Left ventricle myocardium superior (tissue), 1 donor: ENCODE measurements at regions not wholly inside any gene's neighbourhood (a gene's known extent, or its start where the extent isn't known, plus 50 kb on each side); places are given as distances from the start of the nearest gene placed in this dataset.

Experiments
- ATAC-seq: fragments of 200-7000 bp; cut with Tn5 transposase; one replicate; pipeline ENCODE4 v1.9.1; 2020; ENCODE audit warnings: mild to moderate bottlenecking, moderate library complexity
- DNase-seq: peaks from one replicate; pipeline ENCODE4 v3.0.0-alpha.2; 2020
- intact Hi-C: fragments of 100-400 bp; cut with micrococcal nuclease; formaldehyde crosslinking; loops from one replicate; pipeline ENCODE4 v1.11.0; 2022
- donor health status: DM: no; HTN: yes; CAD: no; lungs with severe emphysema.

- ATAC-seq = no peak
- intact Hi-C loops = no loop called here
Measured at GRCh38 chr1:50305808-50306207, 117.4 kb downstream of the DMRTA2 start.

GRCh38 chr1:50300297-50300696 lies 122.9 kb downstream of the DMRTA2 start:
- ATAC-seq (no peak), DNase-seq (no peak)
- intact Hi-C loops = no loop called here

More at GRCh38 chr1:50305808-50306207, 117.4 kb downstream of the DMRTA2 start:
- DNase-seq = no peak

- DNase-seq (no peak), ATAC-seq (no peak)
- intact Hi-C loops = no loop called here
Measured at GRCh38 chr1:50295566-50295965, 127.7 kb downstream of the DMRTA2 start.

- intact Hi-C loops = no loop called here
- DNase-seq = no peak
- no peak for ATAC-seq
Measured at GRCh38 chr1:50292276-50292675, 131.0 kb downstream of the DMRTA2 start.

GRCh38 chr1:50289495-50289894 lies 133.7 kb downstream of the DMRTA2 start:
- intact Hi-C loops = no loop called here

GRCh38 chr1:50285994-50286393 lies 137.2 kb downstream of the DMRTA2 start:
- ATAC-seq (no peak), DNase-seq (no peak)
- intact Hi-C loops = no loop called here

More at GRCh38 chr1:50289495-50289894, 133.7 kb downstream of the DMRTA2 start:
- no peak for DNase-seq
- no peak for ATAC-seq

GRCh38 chr1:50279622-50280330 lies 143.5 kb downstream of the DMRTA2 start:
- intact Hi-C loops = no loop called here
- ATAC-seq (no peak), DNase-seq (peak; percentile 30)

- no peak for DNase-seq
- intact Hi-C loops = no loop called here
- no peak for ATAC-seq
Measured at GRCh38 chr1:50278961-50279360, 144.3 kb downstream of the DMRTA2 start.

GRCh38 chr1:50278410-50278809 lies 144.8 kb downstream of the DMRTA2 start:
- no peak for ATAC-seq
- intact Hi-C loops = no loop called here
- DNase-seq = no peak

GRCh38 chr1:50275566-50275965 lies 147.7 kb downstream of the DMRTA2 start:
- DNase-seq (no peak), ATAC-seq (no peak)
- intact Hi-C loops = no loop called here

GRCh38 chr1:50272912-50273311 lies 150.3 kb downstream of the DMRTA2 start:
- ATAC-seq = no peak
- intact Hi-C loops = no loop called here
- no peak for DNase-seq

- intact Hi-C loops = no loop called here
- DNase-seq (peak; percentile 59), ATAC-seq (peak; percentile 70)
Measured at GRCh38 chr1:50271968-50272578, 151.2 kb downstream of the DMRTA2 start.

- peak; percentile 26 for ATAC-seq
- intact Hi-C loops = no loop called here
- DNase-seq = no peak
Measured at GRCh38 chr1:50271337-50271736, 151.9 kb downstream of the DMRTA2 start.

GRCh38 chr1:50270926-50271325 lies 152.3 kb downstream of the DMRTA2 start:
- intact Hi-C loops = no loop called here

GRCh38 chr1:50268049-50268448 lies 155.2 kb downstream of the DMRTA2 start:
- ATAC-seq = no peak
- intact Hi-C loops = no loop called here
- DNase-seq = no peak

More at GRCh38 chr1:50270926-50271325, 152.3 kb downstream of the DMRTA2 start:
- no peak for ATAC-seq
- no peak for DNase-seq

GRCh38 chr1:50266509-50266908 lies 156.7 kb downstream of the DMRTA2 start:
- ATAC-seq = peak; percentile 74
- intact Hi-C loops = no loop called here

GRCh38 chr1:50265790-50266314 lies 157.1 kb downstream of the ELAVL4 start:
- intact Hi-C loops = no loop called here
- ATAC-seq = peak; percentile 91
- DNase-seq = peak; percentile 40

More at GRCh38 chr1:50266509-50266908, 156.7 kb downstream of the DMRTA2 start:
- no peak for DNase-seq

GRCh38 chr1:50264590-50264989 lies 155.9 kb downstream of the ELAVL4 start:
- intact Hi-C loops = no loop called here
- DNase-seq (no peak), ATAC-seq (no peak)

- no peak for DNase-seq
- no peak for ATAC-seq
- intact Hi-C loops = no loop called here
Measured at GRCh38 chr1:50262436-50262835, 153.7 kb downstream of the ELAVL4 start.

- DNase-seq (no peak), ATAC-seq (no peak)
- intact Hi-C loops = no loop called here
Measured at GRCh38 chr1:50261951-50262350, 153.2 kb downstream of the ELAVL4 start.
